GM18502 (cell line): ENCODE measurements at regions not wholly inside any gene's neighbourhood (a gene's known extent, or its start where the extent isn't known, plus 50 kb on each side); places are given as distances from the start of the nearest gene placed in this dataset.

Source experiments
- ATAC-seq: cut with Tn5 transposase; IDR thresholded peaks from one replicate; pipeline ENCODE4 v1.9.1; 2021; ENCODE audit warnings: mild to moderate bottlenecking; ENCODE audit not compliant: unreplicated experiment, poor library complexity

DNA sequence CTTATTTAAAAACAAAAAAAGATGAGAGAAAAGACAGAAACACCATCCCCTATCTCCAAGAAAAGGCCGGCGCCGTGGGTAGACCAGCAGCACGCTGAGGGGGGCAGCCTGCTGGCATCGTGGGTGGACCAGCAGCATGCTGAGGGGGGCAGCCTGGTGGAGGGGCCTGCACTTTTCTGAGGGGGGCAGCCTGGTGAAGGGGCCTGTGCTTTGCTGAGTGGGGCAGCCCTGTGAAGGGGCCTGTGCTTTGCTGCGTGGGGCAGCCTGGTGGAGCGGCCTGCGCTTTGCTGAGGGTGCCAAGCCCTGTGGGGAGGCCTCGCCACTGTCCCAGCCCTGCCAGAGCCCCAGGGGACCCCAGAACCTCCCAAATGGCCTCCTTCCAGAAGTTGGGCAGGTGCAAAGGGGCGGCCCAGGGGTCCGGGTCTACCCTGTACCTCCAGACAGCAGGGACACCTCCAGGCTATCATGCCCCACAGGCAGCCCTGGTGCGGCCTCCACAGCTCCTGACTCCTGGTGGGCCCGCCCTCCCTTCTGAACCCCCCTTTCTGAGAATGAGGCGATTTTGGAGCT, 1185.7 kb downstream of the BRD1 start:
- no peak for ATAC-seq

- no peak for ATAC-seq
These were observed 1186.5 kb downstream of the BRD1 start for GRCh38 chr22:48640890-48641841.

DNA sequence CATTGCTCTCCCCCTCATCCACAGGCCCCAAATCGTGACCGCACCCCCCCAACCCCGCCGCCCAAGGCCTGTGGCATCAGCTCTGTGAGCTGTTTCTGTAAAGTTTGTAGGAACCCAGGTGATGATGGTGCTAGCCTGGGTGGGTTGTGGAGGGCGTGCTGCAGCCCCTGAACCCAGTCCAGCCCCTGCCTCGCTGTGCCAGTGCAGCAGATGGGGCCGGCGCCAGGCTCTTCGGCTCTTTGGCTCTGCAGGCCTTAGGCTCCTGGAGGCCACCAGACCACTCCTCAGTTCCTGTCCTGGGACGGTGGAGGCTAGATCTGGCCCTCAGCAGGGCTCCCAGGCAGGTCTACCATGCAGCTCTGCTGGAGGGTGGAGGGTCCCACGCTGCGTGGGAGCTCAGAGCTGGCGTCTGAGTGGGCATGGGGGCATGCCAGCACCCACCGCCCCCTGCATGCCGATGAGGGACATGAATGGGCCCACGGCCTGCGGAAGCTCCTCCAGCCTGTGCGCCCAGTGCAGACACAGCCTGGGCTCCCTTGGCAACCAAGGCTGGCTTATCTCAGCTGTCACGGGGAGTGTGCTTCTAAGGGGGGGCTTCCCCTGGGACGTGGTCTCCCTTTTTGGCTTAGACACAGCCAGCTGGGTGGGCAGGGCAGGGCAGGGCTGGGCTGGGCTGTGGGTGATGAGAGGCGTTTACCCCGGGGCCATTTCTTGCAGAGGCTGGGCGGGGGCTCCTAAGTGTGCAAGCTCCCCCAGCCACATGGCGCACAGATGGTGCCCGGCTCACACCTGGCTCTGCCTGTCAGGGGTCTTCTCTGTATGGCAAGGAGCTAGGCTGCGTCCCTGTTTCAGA, 1187.6 kb downstream of the BRD1 start:
- ATAC-seq: no peak

DNA sequence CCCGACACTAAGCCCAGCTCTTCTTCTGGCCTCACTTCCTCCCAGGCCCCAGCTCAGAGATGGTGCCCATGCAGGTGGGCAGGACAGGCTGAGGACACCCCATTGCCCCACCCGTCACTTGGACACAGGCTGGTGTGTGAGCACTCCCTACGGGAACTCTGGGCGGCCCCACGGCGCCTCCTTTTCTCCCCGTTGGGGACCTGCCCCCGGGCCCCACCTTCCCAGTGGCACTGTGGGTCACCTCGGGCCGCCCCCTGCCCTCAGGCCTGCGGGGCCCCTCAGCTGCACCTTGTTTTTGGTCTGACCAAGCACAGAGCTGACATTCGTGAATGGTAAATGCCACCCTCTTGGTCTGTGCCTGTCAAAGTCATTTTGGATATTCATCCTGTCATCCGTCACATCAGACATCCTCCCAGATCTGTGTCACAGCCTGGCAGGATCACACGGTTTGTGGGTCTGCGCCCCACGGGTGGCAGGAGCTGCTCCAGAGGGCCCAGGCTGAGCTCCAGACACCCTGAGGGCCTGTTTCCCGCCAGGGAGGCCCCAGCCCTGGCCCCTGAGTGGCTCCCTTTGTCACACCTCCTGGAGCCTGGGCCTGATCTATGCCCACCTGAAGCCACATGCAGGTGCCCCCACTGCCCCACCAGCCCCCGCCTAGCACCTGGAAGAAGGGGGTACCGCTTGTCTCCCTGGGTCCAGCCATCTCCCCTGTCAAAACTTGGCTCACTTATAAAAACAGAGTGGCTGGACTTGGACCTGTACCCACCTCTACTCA, 1188.5 kb downstream of the BRD1 start:
- ATAC-seq: no peak

- ATAC-seq: no peak
These were observed 1190.4 kb downstream of the BRD1 start for GRCh38 chr22:48637231-48637630.

- ATAC-seq: no peak
These were observed 1190.9 kb downstream of the BRD1 start for GRCh38 chr22:48636746-48637145.

DNA sequence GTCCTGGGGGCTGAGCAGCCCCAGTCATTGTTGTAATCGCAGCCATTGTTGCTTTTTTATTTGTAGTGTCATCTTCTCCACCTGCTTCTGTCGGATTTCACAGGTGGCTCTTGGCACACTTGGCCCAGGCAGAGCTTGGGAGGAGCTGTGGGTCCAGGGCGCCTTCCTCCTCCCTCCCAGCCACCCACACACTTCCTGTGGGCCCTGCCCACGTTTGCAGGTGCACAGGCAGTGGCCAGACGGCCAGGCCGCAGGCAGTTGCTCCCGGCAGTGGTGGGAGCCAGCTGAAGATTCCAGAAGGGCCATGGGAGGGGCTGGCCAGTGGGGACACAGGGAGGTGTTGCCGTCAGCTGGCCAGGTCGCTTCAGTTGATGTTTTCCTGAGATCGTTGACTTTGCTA, 1191.9 kb downstream of the BRD1 start:
- no peak for ATAC-seq

GRCh38 chr22:48635031-48635430, 1192.6 kb downstream of the BRD1 start:
- ATAC-seq: no peak

DNA sequence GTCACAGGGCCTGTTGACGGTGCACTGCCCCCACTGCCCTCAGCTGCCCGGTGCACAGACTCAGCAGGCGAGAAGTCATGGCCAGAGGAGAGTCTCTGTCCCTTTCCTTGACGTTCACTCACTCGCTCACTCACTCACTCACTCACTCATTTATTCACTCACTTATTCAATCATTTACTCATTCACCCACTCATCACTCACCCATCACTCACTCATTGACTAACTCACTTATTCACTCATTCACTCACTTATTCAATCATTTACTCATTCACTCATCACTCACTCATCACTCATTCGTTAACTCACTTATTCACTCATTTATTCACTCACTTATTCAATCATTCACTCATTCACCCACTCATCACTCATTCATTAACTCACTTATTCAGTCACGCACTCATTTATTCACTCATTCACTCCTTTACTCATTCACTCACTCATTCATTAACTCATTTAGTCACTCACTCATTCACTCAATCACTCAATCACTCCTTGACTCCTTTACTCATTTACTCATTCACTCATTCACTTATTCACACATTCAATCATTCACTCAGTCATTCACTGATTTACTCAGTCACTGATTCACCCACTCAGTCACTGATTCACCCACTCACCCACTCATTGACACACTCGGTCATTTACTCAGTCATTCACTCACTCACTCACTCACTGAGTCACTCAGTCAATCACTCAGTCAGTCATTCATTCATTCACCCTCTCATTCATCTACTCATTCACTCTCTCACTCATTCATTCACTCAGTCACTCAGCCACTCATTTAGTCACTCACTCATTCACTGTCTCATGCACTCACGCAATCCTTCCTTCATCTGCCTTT, 1193.5 kb downstream of the BRD1 start:
- no peak for ATAC-seq

GRCh38 chr22:48632646-48633246, 1194.9 kb downstream of the BRD1 start:
- ATAC-seq: no peak

GRCh38 chr22:48631288-48631863, 1196.3 kb downstream of the BRD1 start:
- no peak for ATAC-seq

DNA sequence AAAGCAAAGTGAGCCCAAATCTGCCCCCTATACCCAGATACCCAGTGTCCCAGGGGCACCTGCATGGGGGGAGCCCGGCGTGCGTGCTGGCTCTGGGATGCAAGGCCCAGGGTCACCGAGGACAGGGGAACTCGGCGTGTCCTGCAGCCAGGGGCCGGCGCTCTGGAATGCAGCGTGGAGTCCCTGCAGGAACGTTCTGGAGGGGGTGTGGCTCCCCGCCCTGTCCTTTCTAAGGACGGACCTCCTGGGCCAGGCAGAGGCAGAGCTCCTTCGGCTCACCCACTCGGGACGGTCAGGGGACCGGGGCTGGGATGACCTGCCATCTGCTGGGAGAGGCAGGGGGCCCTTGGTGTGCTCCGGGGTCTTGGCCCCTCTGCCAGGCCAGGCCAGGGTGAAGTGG, 1196.8 kb downstream of the BRD1 start:
- no peak for ATAC-seq

DNA sequence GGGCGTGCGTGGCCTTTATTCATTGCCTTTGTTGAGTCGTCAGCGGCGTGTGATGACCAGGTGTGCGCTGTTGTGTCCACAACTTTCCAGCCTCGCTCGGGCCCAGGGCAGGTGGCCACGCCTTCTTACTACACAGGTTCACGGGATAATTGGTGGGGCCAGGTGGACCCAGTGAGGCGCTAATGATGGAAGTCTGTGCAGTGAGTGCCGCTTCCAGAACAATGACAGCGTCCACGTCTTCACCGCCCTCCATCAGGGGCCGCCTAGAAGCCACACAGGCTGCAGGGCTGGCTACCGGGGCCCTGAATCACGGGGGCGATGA, 1197.3 kb downstream of the BRD1 start:
- ATAC-seq: no peak

DNA sequence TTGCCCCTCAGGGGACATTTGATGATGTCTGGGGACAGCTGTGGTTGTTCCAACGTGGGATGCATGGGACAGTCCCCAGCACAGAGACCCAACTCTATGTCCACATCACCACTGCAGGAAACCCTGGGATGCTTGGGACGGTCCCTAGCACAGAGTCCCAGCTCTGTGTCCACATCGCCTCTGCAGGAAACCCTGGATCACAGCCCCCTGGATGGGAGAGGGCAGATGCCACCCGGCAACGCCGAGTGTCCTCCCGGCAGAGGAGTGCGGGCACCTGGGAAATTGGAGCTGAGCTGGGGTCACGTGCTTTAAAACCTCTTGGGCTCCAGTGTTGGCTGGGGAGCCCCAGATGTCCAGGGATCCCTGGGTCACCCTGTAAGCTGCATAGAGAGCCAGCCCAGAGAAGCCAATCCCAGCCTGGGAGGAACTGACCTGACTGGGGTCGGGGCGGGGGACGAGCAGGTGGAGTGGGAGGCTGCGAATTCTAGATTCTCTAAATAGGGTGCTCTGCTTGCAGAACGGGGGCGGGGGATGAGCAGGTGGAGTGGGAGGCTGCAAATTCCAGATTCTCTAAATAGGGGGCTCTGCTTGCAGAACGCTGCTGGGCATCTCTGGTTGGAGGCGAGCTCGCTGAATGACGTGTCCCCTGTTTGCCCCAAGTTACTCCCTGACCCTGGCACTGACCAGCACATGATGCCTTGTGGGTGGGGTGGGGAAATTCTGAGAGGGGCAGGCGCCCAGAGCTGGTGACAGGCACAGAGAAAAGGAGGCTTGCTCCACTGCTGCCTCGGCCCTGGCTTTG, 1197.8 kb downstream of the BRD1 start:
- ATAC-seq: no peak

GRCh38 chr22:48628891-48629543, 1198.7 kb downstream of the BRD1 start:
- ATAC-seq: no peak

DNA sequence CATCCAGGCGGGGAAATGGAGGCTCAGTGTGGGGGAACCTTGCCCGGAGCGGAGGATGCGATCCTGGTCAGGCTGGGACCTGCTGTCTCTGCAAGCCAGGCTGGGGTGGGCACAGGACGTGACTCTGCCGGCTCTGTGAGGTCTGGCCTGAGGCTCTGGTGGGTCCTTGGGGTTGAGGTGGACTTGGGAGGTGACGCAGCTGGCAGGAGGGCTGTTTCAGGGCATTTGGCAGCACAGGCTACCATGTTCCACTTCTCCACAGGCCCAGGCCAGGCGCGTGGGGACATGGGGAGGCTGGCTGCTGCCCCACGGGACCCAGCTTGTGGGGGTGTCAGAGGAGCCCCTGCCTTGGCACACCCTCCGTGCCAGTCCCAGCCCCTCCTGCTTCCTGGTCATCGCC, 1199.7 kb downstream of the BRD1 start:
- ATAC-seq: no peak

- ATAC-seq: no peak
These were observed 1200.5 kb downstream of the BRD1 start for GRCh38 chr22:48627203-48627602.
